Epithelial cell of proximal tubule (primary cell): ENCODE measurements at regions not wholly inside any gene's neighbourhood (a gene's known extent, or its start where the extent isn't known, plus 50 kb on each side); places are given as distances from the start of the nearest gene placed in this dataset.

Experiments used
- DNase-seq: peaks from one replicate; pipeline ENCODE4 v3.0.0-alpha.2; 2011; ENCODE audit warnings: low read depth
- H3K4me3 ChIP-seq: 2 replicates; pipeline ENCODE4 v1.5.1; 2011; ENCODE audit warnings: low read depth, mild to moderate bottlenecking, low read length
- TF ChIP-seq, protein P1 (sequence below): conservative IDR thresholded peaks from 2 replicates; pipeline ENCODE4 v1.5.1; 2012; ENCODE audit warnings: low read depth, mild to moderate bottlenecking, low read length

DNA sequence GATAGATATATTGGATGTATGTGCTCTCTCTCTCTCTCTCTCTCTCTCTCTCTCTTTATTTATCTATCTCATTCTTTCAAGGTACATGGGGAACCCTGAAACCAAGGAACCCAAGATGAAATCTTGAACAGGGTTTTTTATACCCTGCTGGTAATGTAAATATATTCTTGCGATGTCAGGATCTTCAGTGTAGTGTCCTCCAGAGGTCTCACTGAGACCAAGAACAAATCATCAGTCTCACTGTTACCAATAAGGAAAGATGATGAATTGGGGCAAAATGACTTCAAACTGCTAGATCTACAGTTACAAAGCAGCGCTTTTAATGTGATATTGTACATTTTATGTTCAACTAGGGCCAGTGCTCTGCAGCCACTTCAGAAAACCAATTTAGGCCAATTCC is 423.5 kb downstream of the ANKRD7 start:
- TF ChIP-seq, protein P1, sequence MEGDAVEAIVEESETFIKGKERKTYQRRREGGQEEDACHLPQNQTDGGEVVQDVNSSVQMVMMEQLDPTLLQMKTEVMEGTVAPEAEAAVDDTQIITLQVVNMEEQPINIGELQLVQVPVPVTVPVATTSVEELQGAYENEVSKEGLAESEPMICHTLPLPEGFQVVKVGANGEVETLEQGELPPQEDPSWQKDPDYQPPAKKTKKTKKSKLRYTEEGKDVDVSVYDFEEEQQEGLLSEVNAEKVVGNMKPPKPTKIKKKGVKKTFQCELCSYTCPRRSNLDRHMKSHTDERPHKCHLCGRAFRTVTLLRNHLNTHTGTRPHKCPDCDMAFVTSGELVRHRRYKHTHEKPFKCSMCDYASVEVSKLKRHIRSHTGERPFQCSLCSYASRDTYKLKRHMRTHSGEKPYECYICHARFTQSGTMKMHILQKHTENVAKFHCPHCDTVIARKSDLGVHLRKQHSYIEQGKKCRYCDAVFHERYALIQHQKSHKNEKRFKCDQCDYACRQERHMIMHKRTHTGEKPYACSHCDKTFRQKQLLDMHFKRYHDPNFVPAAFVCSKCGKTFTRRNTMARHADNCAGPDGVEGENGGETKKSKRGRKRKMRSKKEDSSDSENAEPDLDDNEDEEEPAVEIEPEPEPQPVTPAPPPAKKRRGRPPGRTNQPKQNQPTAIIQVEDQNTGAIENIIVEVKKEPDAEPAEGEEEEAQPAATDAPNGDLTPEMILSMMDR: no peak
- no peak overlapping the region for H3K4me3 ChIP-seq
- no peak for DNase-seq

DNA sequence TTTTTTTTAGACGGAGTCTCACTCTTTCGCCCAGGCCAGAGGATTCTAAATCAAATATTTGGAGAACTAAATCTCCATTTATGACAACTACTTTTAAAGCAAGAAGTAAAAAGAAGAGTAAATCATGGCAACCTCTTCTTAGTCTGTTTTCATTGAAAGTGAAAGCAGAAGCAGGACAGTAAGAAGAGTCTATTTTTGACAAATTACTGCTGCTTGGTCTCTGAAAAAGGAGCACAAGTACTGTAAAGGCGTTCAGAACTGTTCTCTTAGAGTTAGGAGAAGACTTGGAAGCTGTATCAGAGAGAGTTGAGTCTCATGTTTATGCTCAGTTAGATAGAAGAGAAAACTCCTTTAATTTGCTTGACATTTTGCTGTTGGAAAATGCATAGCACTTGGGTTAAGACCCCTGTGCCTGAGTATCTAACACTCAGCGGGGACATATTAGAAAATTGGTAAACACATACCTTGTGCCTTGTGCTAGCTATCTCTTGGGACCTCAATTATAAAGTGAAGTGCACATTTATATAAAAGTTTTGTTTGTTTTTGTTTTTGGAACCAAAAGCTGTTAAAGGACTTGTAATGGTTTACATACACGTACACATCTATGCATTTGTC is 433.0 kb downstream of the ANKRD7 start:
- DNase-seq: no peak
- TF ChIP-seq, protein P1: no peak
- H3K4me3 ChIP-seq: no peak overlapping the region

DNA sequence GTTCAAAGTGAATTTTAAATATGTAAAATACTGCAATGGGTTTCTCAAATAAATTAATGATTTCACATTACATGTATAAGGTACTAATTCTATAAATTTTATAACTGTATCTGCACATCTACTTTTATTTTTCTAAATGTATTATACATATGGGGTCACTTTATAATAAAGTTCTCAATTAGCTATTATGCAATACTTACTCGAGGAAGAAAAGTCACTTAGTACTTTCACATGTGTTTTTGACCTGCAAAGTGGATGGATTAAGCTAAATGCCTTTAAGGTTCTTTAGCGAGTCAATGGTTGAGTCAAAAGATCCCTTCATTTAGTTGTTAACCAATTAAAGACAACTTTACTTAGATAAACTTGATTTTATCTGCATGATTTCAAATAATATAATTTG is 437.8 kb downstream of the ANKRD7 start:
- no peak for DNase-seq
- TF ChIP-seq, protein P1: no peak
- no peak overlapping the region for H3K4me3 ChIP-seq

DNA sequence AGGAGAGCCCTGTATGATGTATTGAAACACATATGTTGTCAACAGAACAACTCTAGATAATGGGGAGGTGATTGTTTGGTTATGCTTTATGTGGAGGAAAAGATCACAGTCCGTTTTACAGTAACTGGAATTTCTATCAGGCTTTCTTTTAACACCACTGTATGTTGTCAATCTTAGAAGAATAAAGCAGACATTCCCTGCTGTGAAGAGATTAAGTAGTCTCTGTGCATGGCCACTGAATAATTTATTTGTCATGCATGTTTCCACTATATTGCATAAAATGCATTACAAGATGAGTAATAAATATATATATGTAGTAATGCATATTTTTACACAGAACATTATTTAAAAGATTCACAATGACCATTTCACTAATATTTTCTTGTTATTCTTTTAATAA is 440.0 kb downstream of the ANKRD7 start:
- H3K4me3 ChIP-seq: no peak overlapping the region
- DNase-seq: no peak
- TF ChIP-seq, protein P1: no peak

DNA sequence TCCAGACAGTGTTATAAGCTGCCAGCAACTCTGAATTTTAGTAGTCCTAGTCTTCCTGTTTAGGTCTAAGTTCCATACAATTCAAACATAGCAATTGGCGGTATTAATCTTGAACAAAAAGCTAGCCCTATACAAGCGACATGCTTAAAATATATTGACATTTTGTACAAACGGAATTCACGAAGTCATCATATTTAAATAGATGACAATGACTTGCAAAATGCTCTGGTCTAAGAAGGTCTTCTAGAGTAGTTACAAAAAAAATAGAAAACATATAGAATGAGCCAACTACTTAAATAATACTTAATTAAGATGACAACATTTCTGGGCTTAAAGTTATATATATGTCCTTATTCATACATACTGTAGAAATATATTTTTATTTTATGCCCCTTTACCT is 446.6 kb downstream of the ANKRD7 start:
- DNase-seq: no peak
- TF ChIP-seq, protein P1: no peak
- H3K4me3 ChIP-seq: no peak overlapping the region

DNA sequence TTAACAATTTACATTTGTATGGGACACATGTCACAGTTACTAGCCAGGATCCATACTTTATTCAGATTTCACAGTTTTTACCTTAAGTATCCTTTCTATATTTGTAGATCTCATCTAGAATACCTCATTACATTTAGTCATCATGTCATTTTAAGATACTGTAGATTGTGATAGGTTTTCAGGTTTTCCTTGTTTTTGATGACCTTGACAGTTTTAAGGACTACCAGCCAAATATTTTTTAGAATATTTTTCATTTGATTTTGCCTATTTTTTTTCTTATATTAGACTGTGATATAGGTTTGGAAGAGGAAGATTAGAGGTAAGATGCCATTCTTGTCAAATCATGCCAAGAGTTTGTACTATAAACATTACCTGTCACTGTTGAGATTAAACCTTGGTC is 460.3 kb downstream of the ANKRD7 start:
- no peak for DNase-seq
- TF ChIP-seq, protein P1: no peak
- no peak overlapping the region for H3K4me3 ChIP-seq

DNA sequence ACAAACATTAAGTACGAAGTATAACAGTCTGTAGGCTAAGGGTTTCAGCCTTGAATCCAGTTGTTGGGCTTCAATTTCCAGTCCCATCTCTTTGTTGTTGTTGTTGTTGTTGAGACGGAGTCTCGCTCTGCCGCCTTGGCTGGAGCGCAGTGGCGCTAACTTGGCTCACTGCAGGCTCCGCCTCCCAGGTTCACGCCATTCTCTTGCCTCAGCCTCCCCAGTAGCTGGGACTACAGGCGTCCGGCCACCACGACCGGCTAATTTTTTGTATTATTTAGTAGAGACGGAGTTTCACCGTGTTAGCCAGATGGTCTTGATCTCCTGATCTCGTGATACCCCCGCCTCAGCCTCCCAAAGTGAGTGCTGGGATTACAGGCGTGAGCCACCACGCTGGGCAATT is 464.9 kb downstream of the ANKRD7 start:
- TF ChIP-seq, protein P1: no peak
- DNase-seq: no peak
- H3K4me3 ChIP-seq: no peak overlapping the region
